Adrenal gland (tissue), 5 donors: ENCODE measurements at regions not wholly inside any gene's neighbourhood (a gene's known extent, or its start where the extent isn't known, plus 50 kb on each side); places are given as distances from the start of the nearest gene placed in this dataset.

Source experiments
- POLR2A ChIP-seq, 2 donors: fragments of 450-650 bp; IDR thresholded peaks; one replicate each; pipeline ENCODE4 v1.6.1; 2017; ENCODE audit warnings: antibody characterized with exemption in 2 of 2, mild to moderate bottlenecking in 2 of 2, moderate library complexity in 1 of 2
- TF ChIP-seq, protein P1 (sequence below), 6 experiments: fragments of 450-650 bp in 4 of 6; fragments of 200-600 bp in 2 of 6; sonication (generic) in 1 of 6; IDR thresholded peaks; 1 replicate in 5 of 6; 2 replicates in 1 of 6; pipeline versions ENCODE4 v1.5.1 to v1.8.0; 2016 to 2021; ENCODE audit warnings: antibody characterized with exemption in 6 of 6, mild to moderate bottlenecking in 2 of 6, moderate library complexity in 1 of 6
- donor health status: DM: no; HTN: no; CAD: no.

DNA sequence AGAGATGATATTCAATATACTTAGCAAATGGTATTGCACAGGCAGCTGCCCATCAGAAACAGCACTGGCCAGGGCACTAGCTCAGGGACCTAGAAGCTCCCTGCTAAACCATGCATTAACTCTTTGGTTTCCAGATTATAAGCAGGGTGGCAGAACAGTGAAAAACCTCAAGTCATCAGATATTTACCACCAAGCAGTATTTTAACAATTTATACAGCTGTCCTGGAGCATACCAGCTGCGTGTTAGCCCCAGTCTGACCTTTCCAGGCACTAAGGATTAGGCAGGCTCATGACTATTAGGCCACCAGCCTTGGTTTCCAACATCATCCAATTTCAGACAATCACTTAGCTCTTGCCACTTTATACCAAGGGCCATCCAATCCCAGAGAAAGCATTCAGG lies 326.5 kb downstream of the CAAP1 start:
- TF ChIP-seq, protein P1, sequence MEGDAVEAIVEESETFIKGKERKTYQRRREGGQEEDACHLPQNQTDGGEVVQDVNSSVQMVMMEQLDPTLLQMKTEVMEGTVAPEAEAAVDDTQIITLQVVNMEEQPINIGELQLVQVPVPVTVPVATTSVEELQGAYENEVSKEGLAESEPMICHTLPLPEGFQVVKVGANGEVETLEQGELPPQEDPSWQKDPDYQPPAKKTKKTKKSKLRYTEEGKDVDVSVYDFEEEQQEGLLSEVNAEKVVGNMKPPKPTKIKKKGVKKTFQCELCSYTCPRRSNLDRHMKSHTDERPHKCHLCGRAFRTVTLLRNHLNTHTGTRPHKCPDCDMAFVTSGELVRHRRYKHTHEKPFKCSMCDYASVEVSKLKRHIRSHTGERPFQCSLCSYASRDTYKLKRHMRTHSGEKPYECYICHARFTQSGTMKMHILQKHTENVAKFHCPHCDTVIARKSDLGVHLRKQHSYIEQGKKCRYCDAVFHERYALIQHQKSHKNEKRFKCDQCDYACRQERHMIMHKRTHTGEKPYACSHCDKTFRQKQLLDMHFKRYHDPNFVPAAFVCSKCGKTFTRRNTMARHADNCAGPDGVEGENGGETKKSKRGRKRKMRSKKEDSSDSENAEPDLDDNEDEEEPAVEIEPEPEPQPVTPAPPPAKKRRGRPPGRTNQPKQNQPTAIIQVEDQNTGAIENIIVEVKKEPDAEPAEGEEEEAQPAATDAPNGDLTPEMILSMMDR (IDR thresholded peaks at IDR 0.05) = no peak
- no peak for TF ChIP-seq POLR2A (IDR thresholded peaks at IDR 0.05)
